GM18861 (cell line): ENCODE measurements at regions not wholly inside any gene's neighbourhood (a gene's known extent, or its start where the extent isn't known, plus 50 kb on each side); places are given as distances from the start of the nearest gene placed in this dataset.

Experiments
- ATAC-seq: cut with Tn5 transposase; IDR thresholded peaks from one replicate; pipeline ENCODE4 v1.9.1; 2021; ENCODE audit not compliant: unreplicated experiment

DNA sequence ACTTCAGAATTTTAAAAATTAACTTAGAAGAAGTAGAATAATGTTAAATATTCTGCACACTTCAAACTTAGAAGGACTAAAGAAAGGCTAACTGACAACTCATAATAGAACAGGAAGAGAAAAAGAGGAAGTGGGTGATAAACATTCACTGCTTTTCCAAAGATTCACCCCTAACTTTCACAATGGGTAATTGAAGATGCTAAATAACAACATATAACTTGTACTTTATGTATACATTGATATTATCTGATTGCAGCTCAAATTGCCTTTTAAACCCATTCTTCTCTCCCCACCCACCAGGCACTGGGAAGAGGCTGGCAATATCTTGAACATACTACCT is 376.6 kb downstream of the EFNA5 start:
- peak; percentile 62 for ATAC-seq

DNA sequence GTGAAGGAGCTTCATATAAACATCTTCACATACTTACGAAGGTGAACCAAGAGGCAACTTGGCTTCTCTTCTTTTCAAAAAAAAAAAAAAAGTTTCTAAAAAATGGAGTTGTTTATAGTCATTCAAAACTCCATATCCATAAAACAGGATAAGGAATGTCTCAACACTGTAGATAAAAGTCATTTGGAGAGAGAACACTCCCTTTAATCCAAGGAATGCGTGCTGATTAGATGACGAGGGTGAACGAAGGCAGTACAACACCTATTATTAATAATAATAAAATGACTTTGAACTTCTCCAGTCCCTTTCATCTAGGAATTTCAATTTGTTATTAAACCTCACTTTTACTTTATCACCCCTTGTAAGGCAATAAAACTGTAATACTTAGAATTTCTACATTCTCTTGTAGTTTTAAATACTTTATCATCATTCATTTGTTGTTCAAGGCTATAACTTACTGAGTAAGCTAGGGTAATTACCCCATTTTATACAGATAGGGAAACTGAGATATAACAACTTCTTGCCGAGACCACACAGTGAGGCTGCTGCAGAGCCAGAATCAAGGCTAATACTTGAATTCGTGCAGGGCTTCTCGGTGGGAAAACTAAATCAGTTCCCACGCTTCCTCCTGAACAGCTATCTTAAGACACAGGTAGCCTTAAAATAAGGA is 377.1 kb downstream of the EFNA5 start:
- ATAC-seq, result no peak

DNA sequence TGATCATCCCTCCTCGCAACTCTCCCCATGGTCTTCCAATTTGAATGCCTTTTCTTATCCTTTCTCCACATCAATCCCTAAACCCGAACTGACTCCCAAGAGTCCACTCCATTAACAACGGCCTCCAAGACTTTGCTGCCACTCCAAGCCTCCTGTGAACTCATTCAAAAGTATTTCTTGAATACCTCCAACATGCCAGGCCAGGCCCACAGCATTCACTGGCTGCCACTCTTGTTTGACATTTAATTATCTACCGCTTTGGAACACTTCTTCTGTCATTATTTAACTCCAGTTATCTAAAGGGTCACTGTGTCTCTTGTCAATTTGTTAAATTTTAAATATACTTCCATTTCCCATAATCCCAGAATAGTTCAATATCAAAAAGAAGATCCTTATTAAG is 378.9 kb downstream of the EFNA5 start:
- no peak for ATAC-seq

DNA sequence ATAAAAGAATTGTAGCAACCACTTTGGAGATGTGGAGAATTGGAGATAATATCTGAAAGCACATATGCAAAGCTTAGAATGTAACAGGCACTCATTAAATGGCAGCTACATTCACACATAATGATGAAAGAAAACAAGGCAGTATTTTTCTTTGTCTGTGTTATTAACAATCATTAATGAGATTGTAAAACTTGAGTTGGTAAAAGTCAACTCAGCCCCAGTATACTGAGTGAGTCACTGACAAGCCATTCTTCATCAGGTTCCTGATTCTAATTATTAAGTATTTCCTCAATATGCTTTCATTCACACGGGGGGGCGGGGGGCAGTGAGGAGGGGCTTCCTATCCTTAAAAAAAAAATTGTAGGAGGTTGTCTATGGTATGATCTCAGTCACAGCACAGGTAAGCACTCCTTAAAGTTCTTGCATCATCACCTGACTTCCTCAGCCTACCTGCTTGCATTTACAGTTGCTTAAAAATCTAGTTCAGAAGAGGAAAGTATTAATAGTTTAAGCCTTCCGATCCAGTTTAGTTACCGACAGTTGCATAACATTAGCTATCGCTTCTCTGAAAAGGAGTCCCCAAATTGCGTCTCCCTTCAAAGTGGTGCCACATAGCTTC is 379.8 kb downstream of the EFNA5 start:
- no peak for ATAC-seq

DNA sequence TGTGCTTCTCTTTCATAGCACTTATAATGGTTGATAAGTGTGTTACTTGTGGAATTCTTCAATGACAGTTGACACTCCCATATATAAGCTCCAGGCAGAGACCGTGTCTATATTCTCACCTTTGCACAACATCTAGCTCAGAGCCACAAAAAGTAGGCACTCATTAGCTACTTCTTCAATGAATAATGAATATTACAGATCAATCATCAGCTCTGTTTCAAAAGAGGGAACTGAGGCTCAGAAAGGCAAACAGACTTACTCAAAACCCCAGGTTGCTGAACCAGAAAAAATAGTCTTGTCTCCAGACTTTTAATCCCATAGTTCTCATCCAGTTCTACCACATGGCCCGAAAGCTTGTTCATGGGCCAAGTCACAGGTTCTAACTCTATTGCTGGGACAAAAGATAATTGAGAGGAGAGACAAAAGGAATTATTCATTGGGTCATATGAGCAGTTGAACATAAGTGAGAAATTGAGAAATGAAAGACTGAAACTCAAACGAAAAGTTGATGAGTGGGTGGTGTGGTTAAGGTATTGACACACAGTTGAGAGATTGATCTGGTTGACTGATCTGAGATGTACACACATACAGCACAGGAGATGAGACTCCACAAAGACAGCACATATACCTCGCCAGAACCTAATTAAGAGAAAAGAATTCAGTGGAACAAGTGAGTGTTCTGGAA is 381.6 kb downstream of the EFNA5 start:
- peak; percentile 76 for ATAC-seq

DNA sequence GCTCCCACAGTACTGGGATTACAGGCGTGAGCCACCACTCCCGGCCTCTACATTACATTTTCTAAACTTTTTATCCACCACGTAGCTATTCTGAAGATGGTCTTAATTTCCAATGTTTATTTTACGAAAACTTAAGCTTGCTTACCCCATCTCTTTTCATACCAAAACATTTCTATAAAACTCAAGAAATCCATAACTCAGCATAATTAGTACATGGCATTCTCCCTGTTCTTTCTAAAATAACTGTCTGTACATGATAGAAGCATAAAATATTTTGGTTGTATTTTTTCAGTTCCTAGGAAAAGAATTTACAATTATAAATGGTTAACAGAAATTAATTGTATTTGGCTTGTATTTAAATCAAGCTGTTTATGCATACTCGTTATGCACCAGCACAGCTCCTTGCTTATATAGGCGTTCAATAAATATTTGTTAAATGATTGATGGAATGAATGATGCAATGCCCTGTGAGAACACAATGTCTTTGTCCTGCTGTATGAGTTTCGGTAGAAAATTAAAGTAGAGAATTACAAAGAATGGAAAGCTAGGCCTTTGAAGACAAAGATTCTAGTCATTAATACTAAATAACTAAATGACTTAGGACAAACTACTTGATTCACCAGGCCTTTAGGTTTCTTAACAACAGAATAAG is 384.2 kb downstream of the EFNA5 start:
- ATAC-seq, result no peak

DNA sequence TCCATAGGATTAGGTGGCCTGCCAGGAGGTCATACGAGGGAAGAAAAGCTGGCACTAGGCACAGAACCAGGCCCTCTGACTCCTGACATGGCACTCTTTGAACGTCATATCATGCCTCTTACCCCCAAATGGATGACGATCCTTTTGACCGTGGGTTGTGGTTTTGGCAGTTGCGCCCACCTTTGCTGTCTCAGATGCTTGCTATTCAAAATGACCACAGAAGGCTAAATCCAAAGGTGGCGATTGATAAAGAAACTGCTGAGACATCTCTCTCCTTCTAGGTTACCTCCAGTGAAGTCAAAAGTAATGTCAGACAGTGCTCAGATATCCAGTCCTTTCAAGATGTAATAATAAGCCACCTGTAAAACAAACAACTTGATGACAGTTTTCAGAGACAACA is 385.0 kb downstream of the EFNA5 start:
- ATAC-seq, result peak; percentile 24

DNA sequence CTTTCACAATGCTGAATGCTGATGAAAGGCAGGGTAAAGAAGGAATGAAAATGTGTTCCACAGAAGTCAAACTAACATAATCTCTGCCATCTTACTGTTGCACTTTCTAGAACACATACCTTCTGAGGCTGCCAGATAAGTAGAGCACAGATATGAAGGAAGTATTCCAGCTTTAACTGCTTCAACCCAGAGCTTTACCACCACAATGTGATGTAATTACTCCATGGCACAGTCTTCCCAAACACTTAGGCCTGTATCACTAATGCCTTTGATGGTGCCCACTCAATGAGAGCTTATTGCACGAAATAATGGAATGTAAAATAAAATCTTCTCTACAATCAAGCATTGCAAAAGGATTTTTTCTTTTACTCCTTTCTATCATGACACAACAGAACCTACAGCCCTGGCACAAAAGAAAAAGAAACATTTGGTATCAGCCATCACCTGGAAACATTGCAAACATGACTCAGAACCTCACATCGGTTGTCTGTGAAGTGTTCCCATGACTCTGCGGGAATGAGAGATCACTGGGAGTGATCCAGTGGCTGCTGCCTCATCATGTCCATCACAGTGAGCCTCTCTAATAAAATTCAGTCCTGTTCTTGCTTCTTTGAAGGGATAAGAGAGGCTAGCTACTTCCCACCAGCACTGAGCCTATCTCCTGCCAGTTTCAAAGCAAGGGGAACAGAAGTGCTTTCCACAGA is 385.8 kb downstream of the EFNA5 start:
- ATAC-seq, result no peak

DNA sequence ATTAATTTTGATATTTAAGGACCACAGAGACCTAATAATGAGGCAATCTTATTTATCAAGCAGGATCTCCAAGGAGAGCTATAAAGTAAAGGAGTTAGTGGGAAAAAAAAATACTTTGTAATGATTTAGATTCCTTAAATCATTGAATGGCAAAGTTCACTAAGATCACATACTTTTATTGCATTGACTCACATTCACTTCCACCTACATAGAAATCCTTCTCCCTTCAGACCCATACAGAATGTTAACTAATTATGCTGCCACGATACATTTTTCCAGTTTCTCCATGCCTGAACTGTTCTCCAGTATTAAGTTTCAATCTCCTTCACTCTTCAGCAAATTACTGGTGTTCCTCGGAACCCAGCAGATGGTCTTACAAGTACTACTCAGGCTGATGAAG is 388.7 kb downstream of the EFNA5 start:
- no peak for ATAC-seq

DNA sequence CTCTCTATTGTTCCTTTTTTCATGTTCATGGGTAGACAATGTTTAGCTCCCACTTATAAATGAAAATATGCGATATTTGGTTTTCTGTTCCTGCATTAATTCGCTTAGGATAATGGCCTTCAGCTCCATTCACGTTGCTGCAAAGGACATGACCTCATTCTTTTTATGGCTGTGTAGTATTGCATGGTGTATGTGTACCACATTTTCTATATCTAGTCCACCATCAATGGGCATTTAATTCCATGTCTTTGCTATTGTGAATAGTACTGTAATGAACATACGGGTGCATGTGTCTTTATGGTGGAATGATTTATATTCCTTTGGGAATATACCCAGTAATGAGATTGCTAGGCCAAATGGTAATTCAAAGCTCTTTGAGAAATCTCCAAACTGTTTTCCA is 392.0 kb downstream of the EFNA5 start:
- ATAC-seq, result no peak

DNA sequence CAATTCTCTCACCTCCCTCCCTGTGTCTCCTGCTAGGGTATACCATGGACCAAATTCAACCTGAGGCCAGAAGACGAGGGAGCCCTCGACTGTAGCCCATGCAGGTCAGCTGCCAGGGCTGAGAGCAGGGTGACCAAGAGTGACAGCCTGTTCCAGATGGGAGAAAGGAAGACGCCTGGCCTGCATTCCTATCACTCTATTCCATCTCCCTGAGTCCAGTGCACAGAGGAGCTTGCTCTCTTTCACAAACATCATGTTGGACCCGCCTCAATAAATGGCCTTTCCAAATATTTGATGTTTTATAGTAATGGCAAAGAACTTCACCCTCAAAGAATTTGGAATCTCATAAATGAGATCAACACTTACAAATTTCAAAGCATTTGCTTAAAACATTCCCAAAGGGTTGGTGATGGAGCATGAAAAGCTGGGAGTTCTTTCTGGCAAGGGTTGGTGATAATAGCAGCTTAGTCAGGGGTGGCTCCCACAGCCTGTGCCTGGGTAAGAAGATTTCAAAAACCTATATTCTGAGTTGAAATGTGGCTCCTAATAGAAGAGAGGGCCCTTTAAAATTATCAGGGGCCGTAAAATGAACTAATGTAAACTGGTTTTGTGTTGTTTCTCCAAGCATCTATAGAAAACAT is 393.1 kb downstream of the EFNA5 start:
- ATAC-seq, result no peak

DNA sequence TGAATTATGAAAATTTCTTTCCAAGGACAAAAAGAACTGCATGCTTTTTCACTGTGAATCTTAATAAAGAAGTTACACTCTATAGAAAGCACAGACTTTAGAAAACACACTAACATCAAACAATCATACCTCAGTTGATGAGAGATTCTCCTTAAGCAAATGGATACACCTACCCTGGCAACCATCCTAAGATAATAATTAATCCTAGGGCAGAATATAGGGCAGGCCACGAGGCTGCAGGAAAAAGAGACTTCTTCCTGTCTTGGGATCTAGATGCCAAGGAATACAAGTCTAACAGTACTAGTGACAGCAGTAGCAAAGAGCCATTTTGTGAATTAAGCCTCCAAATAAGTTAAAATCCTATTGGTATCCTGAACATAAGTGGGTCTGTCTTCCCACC is 395.4 kb downstream of the EFNA5 start:
- ATAC-seq, result no peak

DNA sequence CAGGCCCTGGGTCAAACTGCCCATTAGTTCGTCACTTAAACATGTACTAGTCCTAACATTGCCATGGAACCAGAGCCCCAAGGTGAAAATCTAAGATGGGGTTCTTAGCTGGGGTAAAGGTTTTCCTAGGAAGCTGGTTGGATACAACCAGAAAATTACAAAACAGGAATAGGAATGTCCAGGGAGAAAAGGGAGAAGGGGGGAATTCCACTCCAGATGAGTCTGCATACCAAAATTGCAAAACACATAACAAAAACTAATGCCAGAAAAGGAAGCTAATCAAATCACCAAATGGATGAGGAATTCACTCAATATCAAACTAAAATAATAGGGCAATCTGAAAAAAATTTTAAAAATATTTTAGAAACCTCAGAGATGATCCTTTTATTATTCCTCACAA is 396.2 kb downstream of the EFNA5 start:
- ATAC-seq, result no peak

DNA sequence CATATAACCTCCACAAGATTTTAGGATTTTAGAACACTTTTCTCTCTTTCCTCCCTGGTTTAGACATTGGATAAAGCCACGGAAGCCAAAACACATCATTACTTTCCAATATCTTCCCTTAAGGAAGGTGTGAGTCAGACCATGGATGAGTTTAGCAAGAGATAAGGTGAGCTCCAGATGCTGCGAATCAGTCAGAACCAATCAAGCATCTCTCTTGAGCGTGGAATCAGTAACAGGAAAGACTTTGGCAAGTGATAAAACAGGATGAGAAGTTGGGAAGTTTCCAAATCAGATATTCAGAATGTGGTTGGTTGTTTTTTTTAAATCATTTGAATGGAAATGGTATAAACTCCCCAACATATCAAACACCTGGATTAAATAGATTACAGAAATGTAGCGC is 397.8 kb downstream of the EFNA5 start:
- ATAC-seq, result no peak

DNA sequence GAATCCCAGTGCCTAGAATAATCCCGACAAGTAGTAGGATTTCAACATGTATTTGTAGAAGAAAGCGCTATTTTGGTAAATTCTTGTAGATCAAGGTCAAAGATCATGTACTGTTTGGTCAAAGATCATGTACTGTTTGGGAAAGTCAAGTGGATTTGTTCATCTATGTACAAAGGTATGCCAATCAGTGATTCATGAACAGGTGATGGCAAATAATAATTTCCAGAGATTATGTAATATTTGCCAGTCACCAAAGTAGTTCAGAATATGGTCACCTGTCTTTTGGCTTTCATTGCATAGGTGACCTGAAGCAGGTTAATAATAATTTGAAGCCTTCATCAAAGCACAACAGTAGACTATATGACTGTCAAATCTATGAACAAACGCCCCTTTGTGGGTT is 398.2 kb downstream of the EFNA5 start:
- ATAC-seq, result no peak

DNA sequence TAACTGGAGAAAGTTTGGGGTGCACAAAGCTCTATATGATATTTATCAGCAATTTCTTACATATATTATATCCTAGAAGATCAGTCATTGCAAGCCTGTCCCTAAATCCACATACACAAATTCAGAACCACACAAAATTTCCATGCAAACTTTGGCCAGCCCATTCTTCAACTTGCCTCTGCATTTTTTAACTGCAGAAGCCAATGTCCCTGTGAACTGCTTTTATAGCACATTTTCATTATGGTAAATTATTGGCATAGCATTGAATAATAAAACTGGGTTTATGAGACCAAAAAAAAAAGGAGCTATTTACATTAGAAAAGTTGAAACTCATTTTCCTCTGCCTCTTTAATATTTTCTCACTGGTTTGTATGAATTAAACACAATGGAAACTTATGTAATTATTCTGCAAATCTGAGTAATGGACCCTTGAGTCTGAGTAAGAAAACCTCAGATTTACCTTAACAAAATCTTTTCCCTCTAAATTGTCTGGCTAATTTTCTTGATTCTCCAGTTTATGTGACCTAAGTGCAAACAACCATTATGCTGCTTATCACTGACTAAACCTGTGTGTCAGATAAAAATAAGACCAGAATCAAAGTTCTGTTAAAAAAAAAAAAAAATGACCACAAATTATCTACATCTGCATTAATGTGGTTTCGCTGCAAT is 398.9 kb downstream of the EFNA5 start:
- no peak for ATAC-seq

DNA sequence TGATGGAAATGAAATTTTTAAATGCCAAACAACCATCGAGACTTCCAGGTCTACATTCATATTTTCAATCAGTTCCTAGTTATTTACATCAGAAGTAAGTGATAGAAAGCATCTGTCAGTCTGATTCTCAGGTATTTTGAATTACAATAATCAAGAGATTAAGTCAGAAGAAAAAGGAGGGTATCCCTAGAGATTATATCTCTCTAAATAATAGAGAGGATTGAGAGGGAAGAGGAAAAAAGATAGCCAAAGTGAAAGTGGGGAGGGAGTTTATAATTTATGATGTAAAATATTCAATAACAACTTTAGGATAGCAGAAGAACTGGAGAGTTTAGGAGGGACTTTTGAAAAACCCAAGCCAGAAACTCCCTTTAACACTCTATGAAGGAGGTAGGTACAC is 400.2 kb downstream of the EFNA5 start:
- ATAC-seq, result no peak

DNA sequence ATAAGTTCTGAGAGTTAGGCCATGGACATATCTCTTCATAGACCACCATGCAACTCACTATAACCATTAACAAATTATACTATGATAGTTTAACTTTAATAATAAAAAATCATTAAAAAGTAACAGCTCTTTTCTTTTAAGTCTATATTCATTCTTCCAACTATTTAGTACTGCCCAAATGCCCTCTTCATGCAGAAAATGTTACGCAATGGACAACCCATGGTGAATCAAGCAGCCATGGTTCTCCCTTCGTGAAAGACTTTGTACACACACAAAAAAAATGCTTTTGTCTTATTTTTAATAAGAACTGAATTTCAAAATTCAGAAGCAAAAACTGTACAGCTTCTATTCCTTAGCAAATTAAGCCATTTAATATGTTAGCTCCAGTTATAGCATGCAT is 401.1 kb downstream of the EFNA5 start:
- ATAC-seq, result no peak

DNA sequence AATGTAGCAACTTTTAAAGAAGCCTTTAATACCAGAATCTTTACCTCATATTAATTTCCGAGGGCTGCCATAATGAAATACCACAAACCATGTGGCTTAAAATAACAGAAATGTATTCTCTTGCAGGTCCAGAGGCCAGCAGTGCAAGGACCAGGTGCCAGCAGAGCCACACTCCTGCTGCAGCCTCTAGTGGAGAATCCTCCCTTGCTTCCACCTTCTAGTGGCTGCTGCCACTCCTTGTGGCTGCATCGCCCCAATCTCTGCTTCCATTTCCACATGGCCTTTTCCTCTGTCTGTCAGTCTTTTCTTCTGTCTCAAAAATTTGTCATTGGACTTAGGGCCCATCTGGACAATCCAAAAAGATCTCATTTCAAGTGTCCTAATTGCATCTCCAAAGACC is 401.5 kb downstream of the EFNA5 start:
- no peak for ATAC-seq

DNA sequence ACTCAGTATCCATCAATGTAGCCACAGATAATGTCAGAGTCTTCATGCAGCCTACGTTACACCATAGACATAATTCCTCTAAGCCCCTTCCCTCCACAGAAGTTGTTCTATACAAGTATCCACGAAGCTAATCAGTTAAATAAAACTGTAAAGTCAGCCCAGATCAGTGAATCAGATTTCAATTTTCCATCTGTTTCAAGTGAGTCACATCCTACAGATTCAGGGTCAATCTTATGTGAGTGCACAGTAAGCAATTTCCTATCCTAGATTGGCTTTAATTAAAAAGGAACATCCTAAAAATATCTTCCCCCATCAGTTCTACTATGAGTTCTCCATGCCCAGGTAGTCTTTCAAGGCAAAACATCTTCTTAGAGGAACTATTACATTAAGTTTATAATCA is 402.5 kb downstream of the EFNA5 start:
- ATAC-seq, result no peak

DNA sequence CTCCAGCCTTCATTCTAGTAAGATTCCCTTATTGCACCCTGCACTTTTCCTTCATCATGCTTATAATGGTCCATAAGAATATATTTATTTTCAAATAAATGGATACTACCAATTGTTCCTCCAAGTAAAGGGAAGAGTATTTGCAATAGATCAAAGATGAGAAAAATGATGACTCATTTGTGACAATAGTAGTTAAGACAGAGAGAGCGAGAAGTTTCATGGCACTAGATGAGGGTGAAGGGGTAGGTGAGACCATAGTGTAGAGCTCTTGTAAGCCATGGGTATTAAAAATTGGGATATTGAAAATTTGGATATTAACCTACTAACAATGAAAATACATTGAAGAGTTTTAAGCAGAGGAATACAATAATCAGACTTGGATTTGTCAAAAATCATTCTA is 404.6 kb downstream of the EFNA5 start:
- no peak for ATAC-seq
